ENCODE measurements at regions not wholly inside any gene's neighbourhood (a gene's known extent, or its start where the extent isn't known, plus 50 kb on each side); places are given as distances from the start of the nearest gene placed in this dataset.

- Mint-ChIP-seq H3K27ac (no peak overlapping the region), H3K27me3 (ENCODE audit: low read depth) (peaks cover 19% of the 10 kb centered on the region), H3K4me1 (peaks cover 0 to 3% of the 10 kb centered on the region in 2 experiments; a peak in 2 of 4 replicates), H3K9me3 (no peaks in the 10 kb centered on the region), H3K4me3 (no peak overlapping the region), H3K36me3 (ENCODE audit: insufficient read depth in 1 of 3, low read depth in 3 of 3) (no peaks in the 10 kb centered on the region)
- Histone ChIP-seq H3K79me1 (ENCODE audit: insufficient read depth, low read depth, low read length, poor library complexity, severe bottlenecking) (no peaks in the 10 kb centered on the region), H2BK12ac (ENCODE audit: insufficient read length, low read depth, low read length) (no peak overlapping the region), H3K9me3 (ENCODE audit: control insufficient read depth, low read depth, low read length) (no peaks in the 10 kb centered on the region), H2BK120ac (ENCODE audit: low read depth, low read length, poor library complexity, severe bottlenecking) (no peak overlapping the region), H3K4me1 (ENCODE audit: insufficient read depth, low read length) (no peaks in the 10 kb centered on the region), H2AFZ (ENCODE audit: low read length) (no peak overlapping the region), H3K9ac (ENCODE audit: extremely low read depth, insufficient read length, low read length) (no peak overlapping the region), H3K27ac (ENCODE audit: insufficient read length, low read depth, low read length) (no peak overlapping the region), H3T11ph (ENCODE audit: low read length) (no peak overlapping the region), H3K4me2 (ENCODE audit: insufficient read depth, insufficient read length, low read length) (no peak overlapping the region), H3K56ac (ENCODE audit: insufficient read length, low read depth, low read length) (no peak overlapping the region), H3K27me3 (ENCODE audit: insufficient read depth, low read length) (peaks cover 3% of the 10 kb centered on the region; the same call in 1 of the 2 replicates), H3K23ac (ENCODE audit: insufficient read length, low read depth, low read length) (no peak overlapping the region), H2BK20ac (ENCODE audit: low read depth, low read length, poor library complexity, severe bottlenecking) (no peak overlapping the region), H3K23me2 (ENCODE audit: insufficient read length, low read depth, low read length, poor library complexity, severe bottlenecking) (no peaks in the 10 kb centered on the region), H3K4ac (ENCODE audit: low read depth, low read length) (no peak overlapping the region), H4K5ac (ENCODE audit: insufficient read length, low read depth, low read length) (no peak overlapping the region), H3K14ac (ENCODE audit: insufficient read depth, low read length) (no peak overlapping the region), H3K18ac (ENCODE audit: insufficient read length, low read depth, low read length) (no peak overlapping the region), H3K79me2 (ENCODE audit: insufficient read depth, low read length) (no peaks in the 10 kb centered on the region), H4K8ac (replicated peaks; ENCODE audit: insufficient read length, low read depth, low read length) (no peak overlapping the region), H2BK5ac (ENCODE audit: insufficient read length, low read length) (no peak overlapping the region), H4K20me1 (ENCODE audit: control insufficient read depth, insufficient read depth, insufficient read length) (no peaks in the 10 kb centered on the region), H2BK15ac (ENCODE audit: low read depth, low read length) (no peak overlapping the region), H4K91ac (ENCODE audit: insufficient read length, low read depth, low read length) (no peak overlapping the region), H2AK5ac (ENCODE audit: insufficient read length, low read length) (no peak overlapping the region)
- no peak for TF ChIP-seq CTCF (conservative IDR thresholded peaks at IDR 0.05)
- no peak for DNase-seq
- no CpG with 5 or more reads among the region's 2 CpGs for WGBS (ENCODE audit: extremely low coverage, insufficient read length, low lambda C conversion rate)
Observed at GRCh38 chr18:22267225-22267624, 97.8 kb downstream of the GATA6 start.
